ENCODE measurements at regions not wholly inside any gene's neighbourhood (a gene's known extent, or its start where the extent isn't known, plus 50 kb on each side); places are given as distances from the start of the nearest gene placed in this dataset.

DNA sequence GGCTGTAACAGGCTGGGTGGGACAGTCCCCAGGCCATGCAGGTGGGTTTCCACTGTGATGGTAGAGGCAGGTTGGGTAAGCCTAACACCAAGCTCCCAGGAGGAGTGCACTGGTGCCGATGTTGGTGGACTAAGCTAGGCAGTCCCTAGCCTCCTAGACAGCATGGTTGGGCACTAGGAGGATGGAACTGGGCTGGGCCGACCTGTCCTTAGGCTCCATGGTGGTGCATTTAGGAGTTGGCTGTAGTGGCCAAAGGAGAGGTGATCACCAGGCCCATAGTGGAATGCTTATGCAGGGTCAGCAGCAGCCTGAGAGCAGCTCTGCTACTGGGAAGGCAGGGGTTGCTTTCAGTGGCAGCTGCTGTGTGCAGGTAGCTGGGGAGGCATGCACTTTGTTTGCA is 247.7 kb upstream of the CNTNAP2 start:
- CTCF ChIA-PET (ENCODE audit: partially characterized antibody), result interaction anchor here (2.2 kb wide), 1 partner anchor 19 kb away, joined by 5 read pairs; no protein-coding TSS in a partner anchor

More for the DNA sequence above, 247.7 kb upstream of the CNTNAP2 start:
- Histone ChIP-seq H3K4me2 (ENCODE audit: insufficient read depth in 1 of 2, low read depth in 2 of 2, low read length in 2 of 2) (no peak overlapping the region), H2BK12ac (ENCODE audit: low read depth, low read length) (no peak overlapping the region), H2BK15ac (ENCODE audit: low read length) (no peak overlapping the region), H2AK5ac (ENCODE audit: low read depth, low read length) (no peak overlapping the region), H4K8ac (ENCODE audit: extremely low read depth, insufficient read depth, low read length) (peak overlapping the region; percentile 38; the same call in 1 of the 2 replicates), H2AFZ (ENCODE audit: low read length) (no peak overlapping the region), H3K23me2 (ENCODE audit: low read depth, low read length) (no peaks in the 10 kb centered on the region), H3K4ac (replicated peaks; ENCODE audit: insufficient read length, low read depth, low read length) (no peak overlapping the region), H3K79me1 (ENCODE audit: low read depth, low read length) (no peaks in the 10 kb centered on the region), H3K79me2 (ENCODE audit: control insufficient read depth in 1 of 2, insufficient read depth in 2 of 2, low read length in 2 of 2) (no peaks in the 10 kb centered on the region), H3K18ac (ENCODE audit: extremely low read depth, low read length) (no peak overlapping the region), H3K9ac (replicated peaks in 1 of 4; ENCODE audit: extremely low read depth in 1 of 4, low read depth in 3 of 4, low read length in 3 of 4) (no peak overlapping the region), H3K56ac (replicated peaks; ENCODE audit: insufficient read length, low read depth, low read length) (no peak overlapping the region), H2BK5ac (ENCODE audit: low read depth, low read length) (no peak overlapping the region), H2BK20ac (ENCODE audit: low read length) (no peak overlapping the region), H3K27ac (ENCODE audit: low read depth, low read length) (no peak overlapping the region), H3K36me3 (ENCODE audit: control insufficient read depth in 2 of 4, insufficient read depth in 4 of 4, low read length in 3 of 4) (no peaks in the 10 kb centered on the region), H4K5ac (ENCODE audit: insufficient read length, low read depth, low read length) (no peak overlapping the region), H3K14ac (ENCODE audit: insufficient read length) (no peak overlapping the region), H4K91ac (replicated peaks; ENCODE audit: insufficient read length, low read length) (no peak overlapping the region), H2BK120ac (replicated peaks; ENCODE audit: low read depth, low read length) (no peak overlapping the region), H3K4me3 (ENCODE audit: extremely low read depth in 1 of 4, insufficient read depth in 2 of 4, low read depth in 3 of 4, low read length in 4 of 4) (no peak overlapping the region), H3K27me3 (replicated peaks in 1 of 4; ENCODE audit: control insufficient read depth in 3 of 4, extremely low read depth in 1 of 4, insufficient read depth in 3 of 4, low read length in 3 of 4) (no peaks in the 10 kb centered on the region), H3K4me1 (replicated peaks in 1 of 4; ENCODE audit: control insufficient read depth in 3 of 4, insufficient read depth in 4 of 4, low read length in 3 of 4) (no peaks in the 10 kb centered on the region), H4K20me1 (replicated peaks in 1 of 2; ENCODE audit: control insufficient read depth in 1 of 2, insufficient read depth in 2 of 2, low read length in 2 of 2) (no peaks in the 10 kb centered on the region), H3K9me3 (ENCODE audit: insufficient read depth in 2 of 2, low read depth in 1 of 2, low read length in 1 of 2) (no peaks in the 10 kb centered on the region; a peak in 1 of 4 replicates), H3K23ac (ENCODE audit: insufficient read length) (no peak overlapping the region)
- DNase-seq (ENCODE audit: low read depth in 1 of 2, low spot score in 2 of 2), result no peak
- TF ChIP-seq TAF7 (optimal IDR thresholded peaks at IDR 0.05; ENCODE audit: borderline replicate concordance, low read depth, low read length) (no peak), EP300 (IDR thresholded peaks at IDR 0.05; ENCODE audit: borderline replicate concordance in 1 of 2, low read depth in 2 of 2, low read length in 2 of 2) (no peak), CEBPB (IDR thresholded peaks at IDR 0.05; ENCODE audit: low read depth, low read length) (no peak), PHF8 (conservative IDR thresholded peaks at IDR 0.05; ENCODE audit: low read depth, low read length) (no peak), CBX8 (IDR thresholded peaks at IDR 0.05; ENCODE audit: borderline replicate concordance, low read depth, low read length) (no peak), CREB1 (IDR thresholded peaks at IDR 0.05) (no peak)
- TF ChIP-seq, protein P1, sequence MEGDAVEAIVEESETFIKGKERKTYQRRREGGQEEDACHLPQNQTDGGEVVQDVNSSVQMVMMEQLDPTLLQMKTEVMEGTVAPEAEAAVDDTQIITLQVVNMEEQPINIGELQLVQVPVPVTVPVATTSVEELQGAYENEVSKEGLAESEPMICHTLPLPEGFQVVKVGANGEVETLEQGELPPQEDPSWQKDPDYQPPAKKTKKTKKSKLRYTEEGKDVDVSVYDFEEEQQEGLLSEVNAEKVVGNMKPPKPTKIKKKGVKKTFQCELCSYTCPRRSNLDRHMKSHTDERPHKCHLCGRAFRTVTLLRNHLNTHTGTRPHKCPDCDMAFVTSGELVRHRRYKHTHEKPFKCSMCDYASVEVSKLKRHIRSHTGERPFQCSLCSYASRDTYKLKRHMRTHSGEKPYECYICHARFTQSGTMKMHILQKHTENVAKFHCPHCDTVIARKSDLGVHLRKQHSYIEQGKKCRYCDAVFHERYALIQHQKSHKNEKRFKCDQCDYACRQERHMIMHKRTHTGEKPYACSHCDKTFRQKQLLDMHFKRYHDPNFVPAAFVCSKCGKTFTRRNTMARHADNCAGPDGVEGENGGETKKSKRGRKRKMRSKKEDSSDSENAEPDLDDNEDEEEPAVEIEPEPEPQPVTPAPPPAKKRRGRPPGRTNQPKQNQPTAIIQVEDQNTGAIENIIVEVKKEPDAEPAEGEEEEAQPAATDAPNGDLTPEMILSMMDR (IDR thresholded peaks at IDR 0.05; ENCODE audit: control extremely low read depth in 1 of 3, insufficient read depth in 1 of 3, low read depth in 1 of 3, low read length in 3 of 3), result no peak
- POLR2A ChIA-PET (ENCODE audit: partially characterized antibody), result no interaction called here
- no peak for FAIRE-seq
- 96% methylated on average over 2 of the region's 2 CpGs; no CpG with 5 or more reads in 1 of the 2 experiments for WGBS, 2 experiments (ENCODE audit: extremely low coverage in 1 of 2, insufficient coverage in 1 of 2, insufficient read length in 1 of 2, insufficient replicate concordance in 2 of 2, low coverage in 1 of 2, low lambda C conversion rate in 2 of 2, missing lambda C conversion rate in 1 of 2)
